T-helper 1 cell treated with Interleukin-12 subunit alpha and Interleukin-12 subunit beta and Interleukin-4 antibody, amounts not matched to agents 30 ng/mL and 1 ng/mL, for 36 hours (primary cell): ENCODE measurements at regions not wholly inside any gene's neighbourhood (a gene's known extent, or its start where the extent isn't known, plus 50 kb on each side); places are given as distances from the start of the nearest gene placed in this dataset.
"Not testable (repeated sequence)": the region's sequence is repeated elsewhere in the genome, so short reads cannot be mapped to it uniquely, and the experiment has no call there.

Source experiments
- intact Hi-C: fragments of 100-400 bp; cut with micrococcal nuclease; formaldehyde crosslinking; loops from one replicate; pipeline ENCODE4 v1.15.1; 2024

GRCh38 chr7:136326045-136326609 is 349.0 kb upstream of the MTPN start:
- intact Hi-C loops: no loop called here

- intact Hi-C loops: no loop called here
These were observed 348.4 kb upstream of the MTPN start for GRCh38 chr7:136325578-136325977.

GRCh38 chr7:136325027-136325426 is 347.9 kb upstream of the MTPN start:
- intact Hi-C loops: no loop called here

GRCh38 chr7:136324073-136324704 is 347.0 kb upstream of the MTPN start:
- intact Hi-C loops: no loop called here

GRCh38 chr7:136312592-136312991 is 335.4 kb upstream of the MTPN start:
- intact Hi-C loops: no loop called here

- intact Hi-C loops: no loop called here
These were observed 332.2 kb upstream of the MTPN start for GRCh38 chr7:136309407-136309806.

GRCh38 chr7:136308230-136308629 is 331.1 kb upstream of the MTPN start:
- intact Hi-C loops: no loop called here

- intact Hi-C loops: no loop called here
These were observed 326.0 kb upstream of the MTPN start for GRCh38 chr7:136303162-136303561.

GRCh38 chr7:136302049-136302448 is 324.9 kb upstream of the MTPN start:
- intact Hi-C loops: no loop called here

- intact Hi-C loops: no loop called here
These were observed 317.8 kb upstream of the MTPN start for GRCh38 chr7:136294977-136295376.

GRCh38 chr7:136293841-136294391 is 316.8 kb upstream of the MTPN start:
- intact Hi-C loops: no loop called here

GRCh38 chr7:136293272-136293671 is 316.1 kb upstream of the MTPN start:
- intact Hi-C loops: no loop called here

GRCh38 chr7:136292365-136292764 is 315.2 kb upstream of the MTPN start:
- intact Hi-C loops: no loop called here

- intact Hi-C loops: no loop called here
These were observed 313.2 kb upstream of the MTPN start for GRCh38 chr7:136290351-136290750.

GRCh38 chr7:136278057-136278456 is 300.9 kb upstream of the MTPN start:
- intact Hi-C loops: no loop called here

- intact Hi-C loops: no loop called here
These were observed 298.6 kb upstream of the MTPN start for GRCh38 chr7:136275794-136276193.

- intact Hi-C loops: no loop called here
These were observed 297.6 kb upstream of the MTPN start for GRCh38 chr7:136274636-136275345.

GRCh38 chr7:136272934-136273333 is 295.8 kb upstream of the MTPN start:
- intact Hi-C loops: no loop called here

- intact Hi-C loops: no loop called here
These were observed 290.7 kb upstream of the MTPN start for GRCh38 chr7:136267822-136268221.

- intact Hi-C loops: no loop called here
These were observed 289.3 kb upstream of the MTPN start for GRCh38 chr7:136266457-136266856.

GRCh38 chr7:136264304-136264703 is 287.1 kb upstream of the MTPN start:
- intact Hi-C loops: not testable (repeated sequence)

- intact Hi-C loops: not testable (repeated sequence)
These were observed 286.1 kb upstream of the MTPN start for GRCh38 chr7:136263112-136263860.
